K562 (cell line): ENCODE measurements at regions not wholly inside any gene's neighbourhood (a gene's known extent, or its start where the extent isn't known, plus 50 kb on each side); places are given as distances from the start of the nearest gene placed in this dataset.

Experiments used
- ARNT ChIP-seq, 2 experiments: fragments of 450-650 bp; IDR thresholded peaks; 2 replicates each; pipeline ENCODE4 v1.6.1; 2016; ENCODE audit warnings: mild to moderate bottlenecking in 1 of 2
- CREB1 ChIP-seq, 2 experiments: sonication (generic) in 1 of 2; formaldehyde crosslinking in 1 of 2; IDR thresholded peaks; 2 replicates each; pipeline versions ENCODE4 v1.6.1 to v1.8.0; 2012 to 2022; ENCODE audit warnings: inconsistent platforms in 1 of 2, mild to moderate bottlenecking in 1 of 2, missing genetic modification reagents in 1 of 2, moderate library complexity in 1 of 2
- CTCF ChIP-seq, 3 experiments: IDR thresholded peaks in 2 of 3; conservative IDR thresholded peaks in 1 of 3; 2 replicates each; pipeline ENCODE4 v1.5.1; 2011 to 2012; ENCODE audit warnings: low read length in 3 of 3, mild to moderate bottlenecking in 3 of 3, control low read depth in 2 of 3, improper control_type of control experiment in 1 of 3, inconsistent platforms in 1 of 3, low read depth in 1 of 3, mixed read lengths in 1 of 3, moderate library complexity in 1 of 3; ENCODE audit not compliant: insufficient read depth in 2 of 3
- DLX4 ChIP-seq: fragments of 250-450 bp; sonication (Bioruptor Pico); IDR thresholded peaks from 2 replicates; pipeline ENCODE4 v1.6.1; 2021; ENCODE audit warnings: mild to moderate bottlenecking
- ZNF253 ChIP-seq: fragments of 250-450 bp; sonication (Bioruptor Pico); conservative IDR thresholded peaks from 2 replicates; pipeline ENCODE4 v1.6.1; 2021; ENCODE audit warnings: mild to moderate bottlenecking
- TF ChIP-seq, protein P1 (sequence below): sonication (generic); IDR thresholded peaks from 2 replicates; pipeline ENCODE4 v1.6.1; 2016

DNA sequence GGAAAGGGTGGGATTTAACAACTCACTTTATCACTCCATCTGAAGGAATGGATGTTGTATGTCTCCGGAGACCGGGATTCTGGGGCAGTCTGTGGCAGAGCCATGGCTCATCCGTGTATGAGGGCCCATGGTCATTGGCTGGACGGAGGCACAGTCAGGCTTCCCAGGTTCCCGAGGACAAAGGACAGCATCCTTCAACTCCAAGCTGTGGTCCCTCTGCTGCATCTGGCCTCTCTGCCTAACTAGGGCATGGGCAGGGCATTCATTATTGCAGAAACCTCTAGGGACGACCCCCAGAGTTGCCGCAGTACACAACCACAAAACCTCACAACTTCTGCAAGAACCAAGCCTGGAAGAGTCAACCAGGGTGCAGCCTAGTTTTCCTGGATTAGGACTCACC lies 525.2 kb downstream of the GLRX3 start:
- TF ChIP-seq ARNT (IDR thresholded peaks at IDR 0.05): no peak
- no peak for TF ChIP-seq CTCF (IDR thresholded peaks at IDR 0.05 in 2 of 3, conservative IDR thresholded peaks at IDR 0.05 in 1 of 3; ENCODE audit: insufficient read depth in 2 of 3, low read depth in 1 of 3, low read length in 3 of 3)
- no peak for TF ChIP-seq CREB1 (IDR thresholded peaks at IDR 0.05)
- TF ChIP-seq CREB1 (CRISPR knock-in tag; IDR thresholded peaks at IDR 0.05): no peak
- TF ChIP-seq, protein P1, sequence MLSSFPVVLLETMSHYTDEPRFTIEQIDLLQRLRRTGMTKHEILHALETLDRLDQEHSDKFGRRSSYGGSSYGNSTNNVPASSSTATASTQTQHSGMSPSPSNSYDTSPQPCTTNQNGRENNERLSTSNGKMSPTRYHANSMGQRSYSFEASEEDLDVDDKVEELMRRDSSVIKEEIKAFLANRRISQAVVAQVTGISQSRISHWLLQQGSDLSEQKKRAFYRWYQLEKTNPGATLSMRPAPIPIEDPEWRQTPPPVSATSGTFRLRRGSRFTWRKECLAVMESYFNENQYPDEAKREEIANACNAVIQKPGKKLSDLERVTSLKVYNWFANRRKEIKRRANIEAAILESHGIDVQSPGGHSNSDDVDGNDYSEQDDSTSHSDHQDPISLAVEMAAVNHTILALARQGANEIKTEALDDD: no peak
- TF ChIP-seq DLX4 (CRISPR knock-in tag): no peak
- TF ChIP-seq ZNF253 (CRISPR knock-in tag): no peak
